GM12874 (cell line): ENCODE measurements at regions not wholly inside any gene's neighbourhood (a gene's known extent, or its start where the extent isn't known, plus 50 kb on each side); places are given as distances from the start of the nearest gene placed in this dataset.

Experiments used
- CTCF ChIP-seq: IDR thresholded peaks from 2 replicates; pipeline ENCODE4 v1.5.1; 2011; ENCODE audit warnings: low read depth, mild to moderate bottlenecking, control low read depth, low read length, moderate library complexity; ENCODE audit not compliant: insufficient read depth

GRCh38 chr12:65715961-65716360 is 108.3 kb upstream of the HMGA2 start:
- TF ChIP-seq CTCF, result no peak

GRCh38 chr12:65720136-65721130 is 103.8 kb upstream of the HMGA2 start:
- no peak for TF ChIP-seq CTCF

- TF ChIP-seq CTCF, result no peak
Measured at GRCh38 chr12:65721541-65722190, 102.6 kb upstream of the HMGA2 start.

- no peak for TF ChIP-seq CTCF
Measured at GRCh38 chr12:65725376-65725775, 98.9 kb upstream of the HMGA2 start.

GRCh38 chr12:65728455-65728847 is 95.8 kb upstream of the HMGA2 start:
- no peak for TF ChIP-seq CTCF

GRCh38 chr12:65728848-65729793 is 95.2 kb upstream of the HMGA2 start:
- no peak for TF ChIP-seq CTCF
